ENCODE measurements at regions not wholly inside any gene's neighbourhood (a gene's known extent, or its start where the extent isn't known, plus 50 kb on each side); places are given as distances from the start of the nearest gene placed in this dataset.
"Not testable (repeated sequence)": the region's sequence is repeated elsewhere in the genome, so short reads cannot be mapped to it uniquely, and the experiment has no call there.

DNA sequence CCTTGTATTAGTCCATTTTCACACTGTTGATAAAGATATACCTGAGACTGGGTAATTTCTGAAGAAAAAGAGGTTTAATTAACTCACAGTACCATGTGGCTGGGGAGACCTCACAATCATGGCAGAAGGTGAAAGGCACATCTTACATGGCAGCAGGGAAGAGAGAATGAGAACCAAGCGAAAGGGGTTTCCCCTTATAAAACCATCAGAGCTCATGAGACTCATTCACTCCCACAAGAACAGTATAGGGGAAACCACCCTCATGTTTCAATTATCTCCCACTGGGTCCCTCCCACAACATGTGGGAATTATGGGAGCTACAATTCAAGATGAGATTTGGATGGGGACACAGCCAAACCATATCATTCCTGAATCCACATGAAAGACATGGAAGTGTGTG is 169.4 kb upstream of the SFSWAP start:
- H3K4me3 Mint-ChIP-seq; H3K27ac Mint-ChIP-seq; ATAC-seq (ENCODE audit: low read depth in 2 of 2); H3K4me1 Mint-ChIP-seq; H3K36me3 Mint-ChIP-seq; H3K9me3 Mint-ChIP-seq; DNase-seq: not testable (repeated sequence)
- H3K27me3 Mint-ChIP-seq: peaks cover 3 to 10% (median 4%) of the 10 kb centered on the region in 3 donors

DNA sequence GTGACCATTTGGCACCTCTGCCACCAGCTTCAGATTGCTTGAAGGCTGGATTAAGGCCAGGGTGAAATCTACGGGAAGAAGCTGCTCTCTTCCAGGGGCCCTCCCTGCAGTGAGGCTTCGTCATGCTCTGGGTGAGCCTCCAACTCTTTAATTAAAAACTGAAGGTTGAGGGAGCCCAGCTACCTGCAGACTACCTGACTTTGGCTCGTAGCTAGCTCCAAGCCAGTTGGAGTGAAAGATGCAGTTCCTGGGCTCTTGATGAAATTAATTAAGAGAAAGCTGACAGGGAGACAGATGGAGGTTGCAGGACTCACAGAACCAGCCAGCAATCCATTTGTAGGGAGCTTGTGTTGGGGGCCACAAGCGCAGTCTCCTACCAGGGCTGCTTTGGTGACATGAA is 168.5 kb upstream of the SFSWAP start:
- no peak for DNase-seq
- no peak for ATAC-seq (ENCODE audit: low read depth in 2 of 2)
- Mint-ChIP-seq H3K27ac (no peak overlapping the region), H3K27me3 (peaks cover 4 to 18% (median 11%) of the 10 kb centered on the region in 3 donors), H3K9me3 (peaks cover 0 to 4% (median 0%) of the 10 kb centered on the region in 7 donors), H3K4me1 (no peaks in the 10 kb centered on the region), H3K36me3 (no peaks in the 10 kb centered on the region), H3K4me3 (peak overlapping the region in 1 of 8 donors; percentile 31)

DNA sequence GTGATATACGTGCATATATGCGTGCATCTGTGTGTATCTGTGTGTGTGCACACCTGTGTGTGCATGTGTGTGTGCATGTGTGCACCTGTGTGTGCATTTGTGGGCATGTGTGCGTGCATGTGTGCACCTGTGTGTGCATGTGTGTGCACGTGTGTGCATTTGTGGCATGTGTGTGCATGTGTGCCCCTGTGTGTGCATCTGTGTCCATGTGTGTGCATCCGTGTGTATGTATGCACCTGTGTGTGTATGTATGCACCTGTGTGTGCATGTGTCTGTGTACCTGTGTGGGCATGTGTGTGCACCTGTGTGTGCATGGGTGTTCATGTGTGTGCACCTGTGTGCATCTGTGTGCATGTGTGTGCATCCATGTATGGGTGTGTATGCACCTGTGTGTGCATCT is 167.8 kb upstream of the SFSWAP start:
- peaks cover 0 to 4% (median 0%) of the 10 kb centered on the region in 7 donors for H3K9me3 Mint-ChIP-seq
- H3K4me1 Mint-ChIP-seq: no peaks in the 10 kb centered on the region
- DNase-seq (no peak), ATAC-seq (ENCODE audit: low read depth in 2 of 2) (no peak)
- peaks cover 4 to 25% (median 14%) of the 10 kb centered on the region in 3 donors for H3K27me3 Mint-ChIP-seq
- H3K36me3 Mint-ChIP-seq: no peaks in the 10 kb centered on the region
- H3K4me3 Mint-ChIP-seq: no peak overlapping the region
- H3K27ac Mint-ChIP-seq: no peak overlapping the region

DNA sequence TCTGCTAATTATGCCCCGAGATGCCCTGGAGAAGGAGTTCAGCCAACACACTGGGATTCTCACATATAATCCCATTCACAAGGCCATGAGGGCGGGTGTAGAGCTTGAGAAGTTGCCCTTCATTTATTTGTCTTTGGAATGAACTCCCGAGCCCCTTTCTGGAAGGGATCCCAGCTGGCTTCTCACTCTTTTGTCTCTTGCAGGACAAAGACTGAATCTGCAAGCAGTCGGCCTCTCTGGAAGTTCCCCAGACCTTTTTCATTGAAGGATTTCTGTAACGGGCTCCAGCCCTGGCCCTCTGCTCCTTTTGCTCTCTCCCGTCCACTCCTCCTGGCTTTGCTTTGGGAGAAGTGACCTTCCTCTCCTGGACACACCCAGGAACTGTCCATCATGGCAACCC is 163.3 kb upstream of the SFSWAP start:
- no peak for ATAC-seq (ENCODE audit: low read depth in 2 of 2)
- DNase-seq: no peak
- H3K36me3 Mint-ChIP-seq: no peaks in the 10 kb centered on the region
- H3K27me3 Mint-ChIP-seq: peaks cover 17 to 36% (median 30%) of the 10 kb centered on the region in 3 donors
- H3K9me3 Mint-ChIP-seq: peaks cover 0 to 4% (median 0%) of the 10 kb centered on the region in 7 donors
- H3K4me1 Mint-ChIP-seq: no peaks in the 10 kb centered on the region
- no peak overlapping the region for H3K27ac Mint-ChIP-seq
- H3K4me3 Mint-ChIP-seq: no peak overlapping the region

DNA sequence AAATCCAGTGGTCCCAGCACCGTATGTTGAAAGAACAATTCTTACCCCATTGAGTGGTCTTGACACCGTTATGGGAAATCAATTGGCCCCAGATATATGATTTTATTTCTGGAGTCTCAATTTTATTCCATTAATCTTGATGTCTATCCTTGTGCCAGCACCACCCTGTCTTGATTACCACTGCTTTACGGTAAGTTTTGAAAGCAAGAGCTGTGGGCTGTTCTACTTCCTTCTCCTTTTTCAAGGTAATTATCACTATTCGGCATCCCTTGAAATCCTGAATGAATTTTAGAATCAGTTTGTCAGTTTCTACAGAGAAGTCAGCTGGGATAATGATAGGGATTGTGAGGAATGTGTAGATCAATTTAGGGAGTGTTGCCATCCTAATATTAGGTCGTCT is 160.8 kb upstream of the SFSWAP start:
- no peaks in the 10 kb centered on the region for H3K4me1 Mint-ChIP-seq
- H3K27ac Mint-ChIP-seq: no peak overlapping the region
- H3K27me3 Mint-ChIP-seq: peaks cover 17 to 39% (median 36%) of the 10 kb centered on the region in 3 donors
- H3K9me3 Mint-ChIP-seq: no peaks in the 10 kb centered on the region
- no peak overlapping the region for H3K4me3 Mint-ChIP-seq
- no peak for ATAC-seq (ENCODE audit: low read depth in 2 of 2)
- no peaks in the 10 kb centered on the region for H3K36me3 Mint-ChIP-seq
- DNase-seq: no peak

DNA sequence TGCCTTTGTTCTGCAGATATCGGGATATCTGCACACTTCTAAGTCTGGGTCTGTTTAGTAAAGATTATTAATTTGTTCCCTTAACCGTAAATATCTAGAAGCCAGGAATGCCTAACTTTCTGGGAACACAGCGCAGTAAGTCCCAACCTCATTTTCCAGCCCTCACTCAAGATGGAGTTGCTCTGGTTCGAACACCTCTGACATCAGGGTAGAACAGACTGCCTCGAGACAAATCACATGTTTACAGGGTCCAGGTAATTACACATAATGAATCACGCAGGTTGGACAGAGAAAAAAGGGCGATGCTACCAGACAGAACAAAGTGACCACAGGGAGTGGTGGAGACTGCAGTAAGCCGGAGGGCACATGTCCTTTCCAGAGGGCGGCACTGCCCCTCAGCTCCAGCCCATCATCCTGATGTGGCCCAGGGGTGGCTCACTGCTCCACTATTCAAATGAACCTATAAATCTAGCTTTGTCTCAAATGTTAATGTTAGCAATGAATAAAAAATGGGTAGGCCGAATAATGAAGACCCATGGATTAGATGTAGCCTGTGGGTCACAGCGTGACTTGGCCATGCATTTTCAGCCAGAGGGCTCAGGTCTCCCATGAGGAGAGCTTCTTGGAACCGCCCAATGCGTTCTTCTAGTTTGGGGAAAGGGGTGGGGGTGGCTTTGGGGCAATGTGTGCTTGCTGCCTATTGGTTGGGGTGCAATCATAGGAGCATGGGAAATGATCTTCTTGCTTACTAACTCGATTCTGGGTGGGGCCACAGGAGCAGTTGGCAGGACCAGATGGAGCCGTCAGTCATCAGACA is 159.0 kb upstream of the SFSWAP start:
- DNase-seq: no peak
- Mint-ChIP-seq H3K36me3 (no peaks in the 10 kb centered on the region), H3K9me3 (no peaks in the 10 kb centered on the region), H3K4me1 (no peaks in the 10 kb centered on the region), H3K27me3 (peaks cover 13 to 32% (median 28%) of the 10 kb centered on the region in 3 donors), H3K27ac (peak overlapping the region in 1 of 6 donors; percentile 40), H3K4me3 (no peak overlapping the region)
- no peak for ATAC-seq (ENCODE audit: low read depth in 2 of 2)

DNA sequence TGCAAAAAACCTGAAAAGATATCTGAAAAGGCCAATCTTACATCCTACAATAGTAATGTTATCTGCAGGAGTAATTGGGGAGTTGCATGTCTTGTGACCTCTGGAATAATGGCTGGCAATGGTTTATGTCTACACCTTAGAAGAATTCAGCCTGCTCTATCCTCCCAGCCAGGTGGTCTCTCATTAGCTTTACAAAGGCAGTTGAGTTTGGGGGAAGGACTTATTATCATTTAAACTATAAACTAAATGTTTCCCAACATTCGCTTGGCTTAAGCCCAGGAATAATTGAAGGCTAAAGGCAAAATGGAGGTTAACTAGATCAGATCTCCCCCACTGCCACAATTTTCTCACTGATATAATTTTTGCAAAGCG is 158.4 kb upstream of the SFSWAP start:
- Mint-ChIP-seq H3K4me3 (no peak overlapping the region), H3K36me3 (no peaks in the 10 kb centered on the region), H3K4me1 (no peaks in the 10 kb centered on the region), H3K9me3 (no peaks in the 10 kb centered on the region), H3K27me3 (peaks cover 13 to 27% (median 22%) of the 10 kb centered on the region in 3 donors), H3K27ac (no peak overlapping the region)
- ATAC-seq (ENCODE audit: low read depth in 2 of 2) (no peak), DNase-seq (no peak)

DNA sequence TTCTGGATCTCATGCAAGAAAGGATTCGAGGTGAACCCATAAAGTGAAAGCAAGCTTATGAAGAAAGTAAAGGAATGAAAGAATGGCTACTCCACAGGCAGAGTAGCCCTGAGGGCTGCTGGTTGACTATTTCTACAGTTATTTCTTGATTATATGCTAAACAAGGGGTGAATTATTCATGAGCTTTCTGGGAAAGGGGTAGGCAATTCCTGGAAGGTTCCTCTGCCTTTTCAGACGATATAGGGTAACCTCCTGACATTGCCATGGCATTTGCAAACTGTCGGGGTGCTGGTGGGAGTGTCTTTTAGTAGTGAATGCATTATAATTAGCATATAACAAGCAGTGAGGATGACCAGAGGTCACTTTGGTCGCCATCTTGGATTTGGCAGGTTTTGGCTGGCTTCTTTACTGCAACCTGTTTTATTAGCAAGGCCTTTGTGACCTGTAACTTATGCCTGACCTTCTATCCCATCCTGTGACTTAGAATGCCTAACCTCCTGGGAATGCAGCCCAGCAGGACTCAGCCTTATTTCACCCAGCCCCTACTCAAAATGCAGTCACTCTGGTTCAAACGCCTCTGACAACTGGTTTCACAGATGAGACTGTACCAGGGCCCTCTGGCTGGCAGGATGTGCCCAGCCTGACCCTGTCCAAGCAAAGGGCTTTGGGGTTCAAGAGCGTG is 157.7 kb upstream of the SFSWAP start:
- H3K4me3 Mint-ChIP-seq: no peak overlapping the region
- no peak for ATAC-seq (ENCODE audit: low read depth in 2 of 2)
- H3K9me3 Mint-ChIP-seq: no peaks in the 10 kb centered on the region
- no peak overlapping the region for H3K27ac Mint-ChIP-seq
- H3K36me3 Mint-ChIP-seq: no peaks in the 10 kb centered on the region
- no peak for DNase-seq
- no peaks in the 10 kb centered on the region for H3K4me1 Mint-ChIP-seq
- H3K27me3 Mint-ChIP-seq: peaks cover 12 to 25% (median 17%) of the 10 kb centered on the region in 3 donors

DNA sequence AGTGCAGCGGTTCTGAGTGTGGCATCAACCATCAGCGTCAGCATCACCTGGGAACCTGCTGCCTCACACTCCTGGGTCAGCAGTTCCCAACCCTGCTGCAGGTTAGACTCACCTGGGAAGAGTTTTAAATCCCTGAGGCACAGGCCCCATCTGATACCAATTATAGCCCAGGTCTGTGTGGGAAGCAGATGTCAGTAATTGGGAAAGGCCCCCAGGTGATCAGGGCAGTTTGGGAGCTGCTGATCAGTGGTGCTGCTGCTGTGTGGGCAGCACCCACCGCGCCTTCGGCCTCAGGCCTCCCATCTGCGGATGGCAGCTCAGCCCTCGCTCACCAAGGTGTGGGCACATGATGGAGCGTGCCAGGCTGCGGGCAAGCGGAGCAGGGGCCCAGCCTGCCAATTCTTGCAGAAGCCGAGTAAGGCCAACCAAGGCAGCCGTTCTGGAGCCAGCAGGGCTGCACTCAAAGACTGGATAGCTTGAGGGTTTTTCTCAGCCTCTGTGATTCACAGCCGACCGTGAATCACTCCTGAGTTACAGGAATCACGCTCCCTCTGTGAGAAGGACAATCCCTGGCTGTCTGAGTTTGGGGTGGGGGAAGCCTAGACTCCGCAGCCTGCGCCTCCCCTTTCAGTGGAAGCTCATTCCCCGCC is 155.6 kb upstream of the SFSWAP start:
- DNase-seq (no peak), ATAC-seq (ENCODE audit: low read depth in 2 of 2) (no peak)
- no peaks in the 10 kb centered on the region for H3K36me3 Mint-ChIP-seq
- peaks cover 0 to 4% (median 0%) of the 10 kb centered on the region in 7 donors for H3K9me3 Mint-ChIP-seq
- peaks cover 4 to 25% (median 17%) of the 10 kb centered on the region in 3 donors for H3K27me3 Mint-ChIP-seq
- H3K4me1 Mint-ChIP-seq: no peaks in the 10 kb centered on the region
- no peak overlapping the region for H3K4me3 Mint-ChIP-seq
- H3K27ac Mint-ChIP-seq: no peak overlapping the region

DNA sequence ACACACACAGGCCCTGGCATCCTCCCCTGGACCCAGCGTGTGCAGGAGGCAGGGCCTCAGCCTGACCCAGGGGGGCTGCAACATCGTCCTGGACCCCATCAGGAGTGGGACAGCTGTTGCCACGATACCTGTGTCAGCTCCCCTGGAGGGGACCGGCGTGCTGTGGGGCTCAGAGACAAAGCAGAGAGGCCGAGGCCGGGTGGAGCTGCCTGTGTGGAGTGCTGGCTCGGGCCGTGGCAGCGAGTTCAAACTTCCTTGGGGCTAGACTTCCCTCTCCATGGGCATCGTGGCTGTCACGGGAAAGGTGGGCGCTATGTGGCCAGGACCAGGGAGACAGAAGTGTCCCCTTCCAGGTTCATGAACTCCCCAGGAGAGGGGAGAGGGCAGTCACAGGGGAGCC is 155.0 kb upstream of the SFSWAP start:
- H3K4me1 Mint-ChIP-seq: no peaks in the 10 kb centered on the region
- H3K27ac Mint-ChIP-seq: no peak overlapping the region
- no peaks in the 10 kb centered on the region for H3K36me3 Mint-ChIP-seq
- peaks cover 0 to 4% (median 0%) of the 10 kb centered on the region in 7 donors for H3K9me3 Mint-ChIP-seq
- no peak for ATAC-seq (ENCODE audit: low read depth in 2 of 2)
- no peak for DNase-seq
- peaks cover 4 to 25% (median 17%) of the 10 kb centered on the region in 3 donors for H3K27me3 Mint-ChIP-seq
- no peak overlapping the region for H3K4me3 Mint-ChIP-seq

DNA sequence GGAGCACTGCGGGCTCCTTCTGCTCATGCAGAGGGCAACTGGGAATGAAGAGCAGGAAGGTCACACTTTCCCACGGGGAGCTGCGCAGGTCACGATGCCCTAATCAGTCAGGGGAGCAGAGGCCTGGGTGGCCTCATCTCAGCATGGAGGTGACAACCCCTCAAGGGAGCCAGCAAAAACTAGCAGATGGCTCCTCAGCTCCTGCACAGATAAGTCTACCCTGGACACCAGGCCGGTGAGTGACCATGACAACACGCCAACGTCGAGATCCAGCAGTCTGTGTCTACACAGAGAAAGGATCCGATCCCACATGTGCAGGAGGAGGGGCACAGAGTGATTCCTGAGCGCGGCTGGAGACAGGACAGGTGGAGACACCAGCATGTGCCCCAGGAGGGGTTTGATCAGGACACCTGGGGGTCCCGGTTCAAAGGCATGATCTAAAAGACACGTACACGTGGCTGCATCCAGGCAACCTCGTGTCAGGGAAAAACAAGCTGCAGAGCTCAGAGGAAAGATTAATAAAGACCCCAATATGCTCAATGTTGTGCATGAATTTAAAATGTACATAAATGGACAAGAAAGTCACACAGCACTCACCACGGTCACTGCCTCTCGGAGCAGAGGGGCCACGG is 153.7 kb upstream of the SFSWAP start:
- peaks cover 0 to 12% (median 9%) of the 10 kb centered on the region in 3 donors for H3K27me3 Mint-ChIP-seq
- H3K4me3 Mint-ChIP-seq: peak overlapping the region in 1 of 8 donors; percentile 29
- DNase-seq: no peak
- H3K27ac Mint-ChIP-seq: no peak overlapping the region
- no peak for ATAC-seq (ENCODE audit: low read depth in 2 of 2)
- no peaks in the 10 kb centered on the region for H3K4me1 Mint-ChIP-seq
- H3K9me3 Mint-ChIP-seq: peaks cover 0 to 4% (median 0%) of the 10 kb centered on the region in 7 donors
- no peaks in the 10 kb centered on the region for H3K36me3 Mint-ChIP-seq

DNA sequence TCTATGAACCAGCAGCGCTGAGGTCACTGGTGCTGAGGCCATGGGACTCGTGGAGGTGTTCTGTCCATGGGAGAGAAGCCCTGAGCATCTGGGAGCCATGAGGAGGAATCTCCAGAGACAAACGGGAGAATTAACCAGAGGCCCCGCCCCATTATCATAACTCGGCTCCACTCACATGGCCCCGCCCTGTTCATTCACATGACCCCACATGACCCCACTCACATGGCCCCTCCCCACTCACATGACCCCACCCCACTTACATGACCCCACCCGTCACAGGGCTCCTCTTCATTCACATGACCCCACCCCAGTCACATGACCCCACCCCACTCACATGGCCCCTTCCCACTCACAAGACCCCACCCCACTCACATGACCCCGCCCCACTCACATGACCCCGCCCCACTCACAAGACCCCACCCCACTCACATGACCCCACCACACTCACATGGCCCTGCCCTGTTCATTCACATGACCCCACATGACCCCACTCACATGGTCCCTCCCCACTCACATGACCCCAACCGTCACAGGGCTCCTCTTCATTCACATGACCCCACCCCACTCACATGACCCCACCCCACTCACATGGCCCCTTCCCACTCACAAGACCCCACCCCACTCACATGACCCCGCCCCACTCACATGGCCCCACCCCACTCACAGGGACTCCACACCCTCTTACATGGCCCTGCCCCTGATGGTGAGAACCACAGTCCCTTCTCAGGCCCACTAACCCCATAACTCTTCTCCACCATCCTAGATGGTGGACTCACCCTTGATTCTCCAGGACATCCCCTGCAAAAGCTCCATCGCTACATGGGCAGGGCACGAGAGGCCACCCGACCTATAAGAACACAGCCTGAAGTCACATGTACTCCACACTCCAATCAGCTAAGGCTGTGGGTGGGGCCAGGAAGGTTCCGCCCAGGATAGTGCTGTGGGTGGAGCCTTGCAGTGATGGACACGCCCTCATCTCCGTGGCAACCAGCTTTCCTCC is 151.1 kb upstream of the SFSWAP start:
- no peak for ATAC-seq (ENCODE audit: low read depth in 2 of 2)
- H3K4me1 Mint-ChIP-seq: no peaks in the 10 kb centered on the region

More for the DNA sequence above, 151.1 kb upstream of the SFSWAP start:
- no peak for DNase-seq
- Mint-ChIP-seq H3K4me3 (no peak overlapping the region), H3K27ac (no peak overlapping the region), H3K9me3 (peaks cover 0 to 4% (median 0%) of the 10 kb centered on the region in 7 donors), H3K36me3 (no peaks in the 10 kb centered on the region), H3K27me3 (peaks cover 0 to 6% (median 0%) of the 10 kb centered on the region in 3 donors)

All from naive B cell (primary cell).